Daoy (cell line): ENCODE measurements at regions not wholly inside any gene's neighbourhood (a gene's known extent, or its start where the extent isn't known, plus 50 kb on each side); places are given as distances from the start of the nearest gene placed in this dataset.
A peak's percentile ranks its signal among the peaks of the same experiment; 100 is the strongest.
"Not testable (repeated sequence)": the region's sequence is repeated elsewhere in the genome, so short reads cannot be mapped to it uniquely, and the experiment has no call there.

Experiments
- DNase-seq: peaks from one replicate; pipeline ENCODE4 v3.0.0-alpha.2; 2015; ENCODE audit warnings: low read depth

DNA sequence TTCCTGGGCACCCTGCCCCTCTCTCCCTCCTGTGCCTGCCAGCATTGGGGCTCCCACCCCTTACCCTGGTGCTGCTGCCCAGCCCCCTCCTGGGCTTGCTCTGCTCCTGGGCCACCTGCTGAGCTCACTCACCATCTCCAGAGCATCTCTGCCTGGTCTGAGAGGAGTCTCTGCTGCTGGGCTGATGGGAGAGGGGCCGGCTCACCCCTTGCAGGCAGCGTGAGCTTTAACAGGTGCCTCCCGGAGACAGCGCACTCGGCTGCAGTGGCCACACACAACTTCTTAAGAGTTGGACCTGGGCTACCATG lies 721.7 kb downstream of the MATN1 start:
- no peak for DNase-seq

DNA sequence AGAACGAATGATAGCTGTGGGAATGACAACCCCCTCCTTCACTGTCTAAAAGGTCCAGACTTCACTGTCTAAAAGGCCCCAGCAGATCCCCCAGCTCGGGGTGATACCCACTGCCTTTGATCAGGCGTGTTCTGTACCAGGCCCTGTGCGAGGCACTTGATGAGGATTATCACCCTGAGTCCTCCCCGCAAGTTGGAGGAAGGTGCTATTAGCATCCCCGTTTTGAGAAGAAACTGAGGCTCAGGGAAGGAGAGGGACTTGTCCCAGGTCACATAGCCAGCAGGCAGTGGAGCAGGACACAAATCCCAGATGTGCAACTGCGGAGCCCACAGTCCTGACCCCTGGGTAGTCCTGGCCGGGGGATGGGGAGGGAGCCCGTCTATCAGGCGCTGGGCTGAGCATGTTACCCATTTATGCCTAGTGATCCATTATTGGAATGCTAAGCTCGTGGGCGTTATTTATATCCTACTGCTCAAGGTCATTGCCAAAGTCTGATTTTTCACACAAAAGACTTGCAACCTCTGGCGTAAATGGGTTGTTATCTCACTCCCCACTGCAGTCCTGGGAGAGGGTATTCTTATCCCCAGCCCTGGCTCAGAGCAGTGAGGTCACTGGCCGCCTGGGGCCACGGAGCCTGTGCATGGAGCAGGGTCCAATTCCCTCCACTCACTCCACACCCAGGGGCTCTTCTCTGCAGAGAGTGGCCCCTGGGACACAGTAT lies 722.2 kb downstream of the MATN1 start:
- DNase-seq = no peak

DNA sequence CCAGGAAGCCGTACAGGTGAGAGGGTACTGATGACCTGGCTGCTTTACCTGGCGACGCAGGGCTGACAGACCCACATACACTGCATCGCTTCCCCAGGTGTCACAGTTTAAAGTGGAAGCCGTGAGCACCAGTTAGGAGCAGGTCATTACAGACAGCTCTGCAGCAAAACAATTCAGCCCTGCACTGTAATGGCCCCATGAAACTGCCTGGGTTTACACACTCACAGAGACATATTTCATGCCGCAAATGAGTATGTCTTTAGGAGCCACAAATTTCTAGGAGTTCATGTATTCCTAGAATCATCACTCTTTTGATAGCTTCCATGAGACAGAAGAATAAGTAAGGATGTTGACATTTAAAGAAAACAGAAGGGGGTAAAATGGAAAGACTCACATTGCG lies 723.1 kb downstream of the MATN1 start:
- DNase-seq = no peak

DNA sequence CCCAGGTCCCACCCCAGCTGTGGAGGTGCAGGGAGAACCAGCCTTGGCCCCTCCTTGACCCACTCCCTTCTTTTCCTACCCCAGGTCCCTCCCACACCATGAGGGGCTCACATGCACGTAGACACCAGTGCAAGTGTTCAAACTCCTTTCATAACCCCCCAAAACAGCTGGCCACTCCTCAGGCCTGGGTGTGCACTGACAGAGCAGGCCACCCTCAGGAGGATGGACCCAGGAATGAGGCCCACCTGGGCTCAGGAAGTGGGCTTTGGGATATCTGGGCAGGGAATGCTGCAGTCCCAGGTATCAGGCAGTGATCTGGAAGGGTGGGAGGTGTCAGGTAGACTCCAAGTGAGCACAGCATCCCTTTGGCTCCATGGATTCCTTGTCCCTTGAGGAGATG lies 723.8 kb downstream of the MATN1 start:
- no peak for DNase-seq

DNA sequence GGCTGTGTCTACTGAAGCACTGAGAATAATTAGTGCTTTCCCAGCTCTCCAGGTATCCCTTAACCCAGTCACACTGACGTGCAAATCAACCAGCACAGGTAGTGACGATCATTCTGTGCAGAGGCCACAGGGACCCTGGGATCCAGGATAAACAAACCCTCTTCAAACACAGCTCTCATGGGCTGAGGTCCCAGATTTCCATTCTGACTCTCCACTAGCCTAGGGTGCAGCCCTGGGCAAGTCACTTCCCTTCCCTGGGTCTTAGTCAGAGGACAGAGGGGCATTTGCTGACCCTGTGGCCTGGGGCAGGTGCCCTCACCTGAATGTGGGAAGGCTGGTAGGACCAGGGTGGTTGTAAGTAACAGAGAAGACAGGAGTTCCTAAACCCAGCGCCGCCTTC lies 724.7 kb downstream of the MATN1 start:
- DNase-seq = no peak

DNA sequence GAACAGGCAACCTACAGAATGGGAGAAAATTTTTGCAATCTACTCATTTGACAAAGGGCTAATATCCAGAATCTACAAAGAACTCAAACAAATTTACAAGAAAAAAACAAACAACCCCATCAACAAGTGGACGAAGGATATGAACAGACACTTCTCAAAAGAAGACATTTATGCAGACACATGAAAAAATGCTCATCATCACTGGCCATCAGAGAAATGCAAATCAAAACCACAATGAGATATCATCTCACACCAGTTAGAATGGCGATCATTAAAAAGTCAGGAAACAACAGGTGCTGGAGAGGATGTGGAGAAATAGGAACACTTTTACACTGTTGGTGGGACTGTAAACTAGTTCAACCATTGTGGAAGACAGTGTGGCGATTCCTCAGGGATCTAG lies 725.6 kb downstream of the MATN1 start:
- not testable (repeated sequence) for DNase-seq

DNA sequence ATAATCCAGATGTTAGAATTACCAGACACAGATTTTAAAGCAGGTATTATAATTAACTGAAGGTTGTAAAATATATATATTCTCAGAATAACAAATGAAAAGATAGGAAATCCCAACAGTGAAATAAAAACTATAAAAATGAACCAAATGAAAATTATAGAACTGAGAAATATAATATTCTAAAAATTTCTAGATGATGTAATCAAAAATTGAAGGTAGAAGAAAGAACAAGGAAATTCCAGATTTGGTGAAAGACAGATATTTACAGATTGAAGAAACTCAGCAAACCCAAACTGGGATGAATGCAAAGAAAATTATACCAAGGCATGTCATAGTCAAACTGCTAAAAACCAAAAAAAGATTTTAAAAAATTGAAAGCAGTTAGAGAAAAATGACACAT lies 729.4 kb downstream of the MATN1 start:
- no peak for DNase-seq

DNA sequence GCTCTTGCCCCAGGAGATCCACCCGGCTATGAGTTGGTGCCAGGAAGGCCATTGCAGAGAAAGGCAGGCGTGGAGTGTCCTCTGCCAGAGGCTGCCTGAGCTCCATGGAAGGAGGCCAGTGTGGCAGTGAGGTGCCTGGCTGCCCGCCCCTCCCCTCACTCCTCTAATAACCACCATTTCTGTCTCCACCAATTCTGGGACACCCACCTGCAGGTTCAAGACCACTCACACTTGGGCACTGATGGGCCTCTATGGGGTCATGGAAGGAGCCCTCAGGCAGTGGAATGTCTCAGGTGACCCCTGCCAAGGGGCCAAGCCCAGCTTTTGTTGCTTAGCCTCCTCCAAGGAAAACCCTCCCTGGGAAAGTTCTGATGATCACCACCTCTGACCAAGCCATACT lies 731.6 kb downstream of the MATN1 start:
- DNase-seq = no peak

DNA sequence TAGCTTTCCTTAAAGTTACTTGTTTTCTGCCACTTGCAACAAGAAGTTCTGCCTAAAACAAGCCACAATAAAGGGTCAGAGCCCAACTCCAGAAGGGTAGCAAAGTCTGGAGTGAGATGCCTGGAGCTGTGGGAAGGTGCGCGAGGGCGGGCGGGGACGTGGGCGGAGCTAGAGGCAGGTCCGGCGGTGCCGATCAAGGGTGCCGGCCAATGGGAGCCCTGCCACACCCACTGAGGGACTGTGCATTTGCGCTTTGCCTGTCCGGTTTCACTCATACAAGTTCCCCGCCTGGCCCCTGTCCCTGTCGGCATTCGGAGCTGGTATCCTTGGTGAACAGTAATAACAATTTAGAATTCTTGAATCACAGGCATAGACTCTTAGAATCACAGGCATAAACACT lies 732.4 kb downstream of the MATN1 start:
- DNase-seq = peak; percentile 82

DNA sequence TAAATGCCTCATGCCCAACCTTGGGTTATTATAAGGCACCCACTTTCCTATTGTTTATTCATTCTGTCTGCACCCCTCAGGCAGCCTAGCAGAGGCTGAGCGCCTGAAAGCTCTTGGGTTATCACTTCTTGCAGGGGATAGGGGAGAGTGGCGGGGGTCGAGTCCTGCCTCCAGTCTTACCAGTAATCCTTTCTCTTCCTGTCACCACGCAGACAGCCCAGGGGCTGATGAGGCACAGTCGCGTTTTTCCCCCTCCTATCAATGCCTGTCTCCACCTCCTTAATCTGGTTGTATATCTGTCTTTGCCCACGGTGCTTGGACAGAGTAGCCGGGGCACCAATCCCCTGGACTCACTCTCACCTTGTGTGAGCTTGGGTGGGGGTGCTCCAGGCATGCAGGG lies 733.1 kb downstream of the MATN1 start:
- DNase-seq = no peak

DNA sequence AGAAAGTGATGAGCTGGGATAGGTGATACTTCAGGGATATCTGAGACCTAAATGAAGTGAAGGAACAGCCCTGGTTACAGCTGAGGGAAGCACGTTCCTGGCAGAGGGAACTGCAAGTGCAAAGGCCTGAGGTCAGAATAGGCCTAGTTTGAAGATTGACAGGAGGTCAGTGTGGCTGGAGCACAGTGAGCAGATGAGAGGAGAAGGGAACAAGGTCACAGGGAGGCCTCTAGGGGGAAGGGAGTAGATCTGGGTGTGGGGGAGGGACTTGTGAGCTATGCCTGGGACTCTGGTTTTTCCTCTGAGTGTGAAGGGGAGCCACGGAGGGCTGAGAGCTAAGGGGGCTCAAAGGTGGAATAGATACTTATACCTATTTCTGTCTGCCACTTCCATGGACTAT lies 736.4 kb downstream of the MATN1 start:
- DNase-seq = no peak

DNA sequence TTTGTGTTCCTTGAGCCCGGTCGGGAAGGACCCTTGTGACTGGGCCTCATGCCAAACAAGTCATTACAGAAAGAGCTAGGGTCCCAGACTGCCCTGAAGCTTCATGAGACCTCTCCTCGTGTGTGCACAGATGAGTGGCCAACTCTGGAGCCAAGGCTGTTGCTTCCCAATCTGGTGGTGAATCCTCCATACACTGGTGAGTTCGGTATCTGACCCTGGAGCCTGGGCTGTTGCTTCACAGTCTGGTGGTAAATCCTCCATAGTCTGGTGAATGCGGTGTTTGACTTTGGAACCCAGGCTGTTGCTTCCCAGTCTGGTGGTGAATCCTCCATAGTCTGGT lies 737.8 kb downstream of the MATN1 start:
- no peak for DNase-seq

DNA sequence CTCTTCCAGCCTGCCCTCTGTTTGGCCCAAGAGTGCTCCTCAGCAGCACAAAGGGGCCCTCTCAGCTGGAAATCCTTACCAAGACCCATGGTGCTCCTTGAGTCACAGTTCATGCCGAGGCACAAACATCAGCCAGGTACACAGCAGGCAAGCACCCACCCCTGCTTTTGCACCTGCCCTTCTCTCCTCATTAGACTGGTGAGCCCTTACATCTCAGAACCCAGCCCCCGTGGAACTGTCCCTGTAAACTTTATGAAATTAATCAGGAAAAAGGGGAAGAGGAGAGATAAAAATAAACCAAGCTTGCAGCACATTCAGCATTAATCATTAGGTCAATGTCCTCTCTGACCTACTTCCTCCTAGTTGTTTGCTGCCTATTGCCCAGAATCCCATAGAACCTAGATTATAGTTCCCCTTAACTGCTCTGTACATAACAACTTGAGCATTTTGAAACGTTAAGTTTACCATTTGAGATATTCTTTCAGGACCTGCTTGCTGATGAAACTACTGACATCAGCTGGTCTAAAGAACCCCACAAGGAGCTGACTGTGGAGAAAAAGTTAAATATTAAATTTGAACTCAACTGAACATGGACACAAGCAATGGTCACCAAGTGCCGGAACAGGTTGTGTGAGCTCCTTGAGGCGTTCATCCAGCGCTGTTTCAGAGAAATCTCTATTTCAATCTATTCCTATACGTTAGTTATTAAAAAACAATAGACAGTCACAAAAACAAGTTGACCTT lies 738.4 kb downstream of the MATN1 start:
- DNase-seq = no peak

DNA sequence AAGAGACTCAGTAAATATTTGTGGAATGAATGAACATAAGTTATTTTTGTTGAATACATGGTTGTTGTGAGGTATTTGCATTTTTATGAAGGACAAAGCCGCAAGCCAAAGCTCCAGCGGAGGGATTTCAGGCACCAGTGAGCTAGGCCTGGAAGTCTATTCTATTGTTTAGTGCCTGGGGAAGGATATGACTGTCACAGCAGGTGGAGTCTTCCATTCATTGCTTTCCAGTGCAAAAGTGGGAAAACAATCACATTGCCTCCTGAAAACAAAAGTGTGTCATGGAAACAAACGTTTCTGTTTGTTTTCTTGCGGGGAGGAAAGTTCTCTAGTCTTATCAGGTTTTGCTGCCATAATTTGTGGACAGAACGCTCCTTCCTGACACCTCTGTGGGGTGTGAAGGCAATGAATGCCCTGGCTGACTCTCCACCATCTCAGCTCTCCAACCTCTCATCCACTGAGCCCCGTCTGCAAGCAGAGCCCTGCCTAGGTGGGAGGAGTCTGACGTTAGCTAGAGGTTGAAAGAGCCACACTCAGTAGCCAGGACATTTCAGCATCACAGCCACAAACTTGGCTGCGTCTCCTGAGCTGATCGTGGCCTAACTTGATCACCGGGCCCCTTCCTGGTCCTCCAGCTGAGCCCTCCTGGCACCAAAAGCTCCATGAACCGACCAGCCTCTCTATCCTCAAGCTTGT lies 739.1 kb downstream of the MATN1 start:
- DNase-seq = no peak

DNA sequence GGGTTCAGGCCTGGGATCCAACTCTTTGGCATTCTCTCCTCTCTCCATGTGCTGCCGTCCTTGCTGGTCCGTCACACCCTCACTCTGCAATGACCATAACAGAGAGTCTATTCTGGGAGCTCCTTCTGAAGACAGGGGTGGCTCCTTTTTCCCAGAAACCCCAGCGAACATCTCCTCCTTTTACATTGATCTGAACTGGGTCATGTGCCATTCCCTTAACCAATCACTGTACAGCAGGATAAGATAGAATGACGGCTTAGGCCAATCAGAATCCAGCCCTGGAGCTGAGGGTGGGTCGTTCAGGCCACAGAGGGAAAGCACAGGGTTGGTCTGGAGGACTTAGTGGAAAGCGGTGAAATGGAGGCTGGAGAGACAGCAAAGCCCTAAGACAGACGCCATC lies 740.1 kb downstream of the MATN1 start:
- no peak for DNase-seq

DNA sequence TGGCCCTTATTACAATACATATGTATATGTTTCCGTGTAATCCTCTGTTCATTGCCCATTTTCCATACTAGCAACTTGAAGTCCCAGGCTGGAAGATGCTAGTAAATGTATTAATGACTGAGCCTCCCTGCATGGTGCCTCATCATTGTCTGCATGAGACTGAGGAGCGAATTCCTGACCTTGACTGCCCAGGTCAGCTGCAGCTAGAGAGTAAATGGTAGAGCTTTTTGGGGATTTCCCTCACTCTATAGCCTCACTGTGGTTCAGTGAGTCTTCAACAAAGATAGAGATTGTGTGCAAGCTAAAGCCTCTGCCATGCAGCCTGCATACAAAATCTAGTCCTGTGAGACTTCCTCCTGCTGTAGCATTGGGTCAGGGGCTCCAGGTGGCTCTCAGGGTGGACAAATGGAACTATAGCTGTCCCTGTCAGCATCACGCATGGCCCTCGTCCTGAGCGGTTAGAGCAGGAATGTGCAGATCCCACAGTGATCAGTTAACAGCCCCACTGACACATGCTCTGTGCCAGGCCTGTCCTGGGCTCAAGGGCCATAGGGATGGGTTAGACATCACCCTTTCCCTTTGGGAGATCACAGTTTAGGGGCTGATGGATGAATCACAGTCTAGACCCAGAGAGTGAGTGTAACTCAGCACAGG lies 741.7 kb downstream of the MATN1 start:
- DNase-seq = no peak

DNA sequence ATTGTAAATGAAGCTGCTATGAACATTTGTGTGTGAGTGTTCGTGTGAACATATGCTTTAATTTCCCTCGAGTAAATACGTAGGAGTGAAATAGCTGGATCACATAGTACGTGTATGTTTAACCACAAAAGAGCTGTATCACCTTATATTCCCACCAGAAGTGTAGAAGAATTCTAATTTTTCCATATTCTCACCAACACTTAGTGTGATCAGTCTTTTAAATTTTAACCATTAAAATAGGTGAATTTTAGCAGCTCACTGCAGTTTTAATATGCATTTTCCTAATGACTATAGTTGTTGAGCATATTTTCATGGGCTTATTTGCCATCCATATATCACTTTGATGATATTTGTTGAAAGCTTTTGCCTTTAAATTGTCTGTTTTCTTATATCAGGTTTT lies 741.2 kb downstream of the PTPRU start:
- no peak for DNase-seq

DNA sequence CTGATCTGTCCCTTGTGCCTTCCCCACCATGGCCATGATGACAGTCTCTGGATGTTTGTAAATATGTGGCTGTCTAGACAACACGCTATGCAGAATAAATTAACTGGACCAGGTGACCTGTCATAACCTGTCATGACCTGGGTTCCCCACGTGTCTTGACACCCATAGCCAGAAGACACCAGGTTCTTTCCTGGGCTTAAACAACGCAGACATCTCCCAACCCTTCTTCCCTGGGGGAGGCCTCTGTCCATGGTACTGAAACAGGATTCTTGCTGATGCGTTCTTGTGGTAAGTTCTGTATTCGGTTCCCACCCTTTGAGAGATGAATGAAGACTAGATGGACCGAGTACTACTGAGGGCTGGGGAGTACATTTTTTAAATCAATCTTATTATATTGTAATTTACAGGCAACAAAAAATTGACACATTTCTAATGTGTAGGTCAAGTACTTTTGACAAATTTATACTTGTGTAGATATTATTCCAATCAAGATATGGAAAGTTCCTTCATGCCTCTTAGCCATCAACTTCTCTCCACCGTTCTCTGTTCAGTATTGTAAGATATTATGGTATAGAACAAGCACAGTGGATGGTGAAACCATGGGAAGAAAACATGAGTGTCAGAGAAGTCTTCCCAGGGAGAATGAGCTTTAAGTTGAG lies 738.8 kb downstream of the PTPRU start:
- DNase-seq = peak; percentile 74

DNA sequence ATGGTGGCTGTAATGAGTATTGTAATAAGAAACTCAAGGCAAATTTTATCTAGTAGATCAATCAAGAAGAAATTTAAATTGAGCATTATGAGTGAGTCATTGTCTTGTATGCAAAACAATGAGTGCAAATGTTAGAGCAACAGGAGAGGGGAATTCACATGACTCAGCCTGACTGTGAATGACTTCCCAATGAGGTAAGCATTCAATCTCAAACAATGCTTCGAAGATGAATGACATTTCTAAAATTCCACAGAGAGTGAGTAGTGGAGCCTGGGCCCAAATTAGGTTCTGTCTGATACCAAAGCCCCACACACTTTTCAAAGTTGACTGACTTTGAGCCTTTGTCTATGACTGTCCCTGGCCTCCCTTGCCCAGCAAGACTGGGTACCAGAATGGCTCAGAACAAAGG lies 738.0 kb downstream of the PTPRU start:
- peak; percentile 94 for DNase-seq

DNA sequence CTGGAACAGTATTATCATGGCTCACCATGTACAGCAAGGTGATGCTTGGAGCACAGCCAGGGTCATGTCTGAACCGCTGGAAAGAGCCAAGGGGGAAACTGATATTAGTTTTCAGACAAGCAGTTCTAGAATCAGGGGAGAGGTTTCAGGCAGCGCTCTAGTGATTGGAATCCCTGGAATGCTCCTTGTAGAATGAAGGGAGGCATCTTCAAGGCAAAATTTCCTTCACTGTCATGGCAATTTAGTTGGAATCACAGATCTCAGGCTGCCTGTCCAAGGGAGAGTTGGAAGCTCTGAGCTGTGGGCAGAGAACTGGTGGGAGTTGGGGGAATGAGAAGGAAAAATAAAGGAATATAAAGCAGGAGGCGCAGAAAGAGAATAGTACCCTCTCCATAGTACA lies 737.1 kb downstream of the PTPRU start:
- no peak for DNase-seq

DNA sequence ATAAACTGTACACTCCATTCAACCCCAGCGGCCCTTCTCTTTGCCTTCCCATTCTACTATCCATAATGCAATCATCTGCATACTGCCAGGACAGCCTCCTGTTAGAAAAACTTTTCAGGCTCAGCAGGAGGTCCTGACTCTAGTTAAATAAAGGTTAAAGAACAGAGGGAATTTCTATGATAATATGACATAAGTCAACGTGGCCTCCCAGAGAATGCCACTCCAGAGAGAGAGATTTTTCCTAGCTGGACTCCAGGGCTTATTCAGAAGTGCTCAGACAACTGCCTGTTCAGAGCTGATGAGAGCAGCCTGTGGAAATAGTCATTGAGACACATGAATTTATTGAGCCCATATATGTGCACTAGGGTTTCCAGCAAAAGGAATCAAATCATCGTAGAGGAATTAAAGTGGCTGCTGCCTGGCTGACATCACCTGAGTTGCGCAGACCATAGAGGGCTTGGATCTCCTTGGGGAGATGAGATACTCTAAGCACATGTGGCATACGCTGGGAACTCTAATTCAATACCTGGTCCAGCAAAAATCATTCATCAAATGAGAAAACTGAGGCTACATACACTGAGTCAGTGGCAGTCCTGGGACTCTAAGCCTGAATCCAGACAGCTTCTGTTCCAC lies 736.2 kb downstream of the PTPRU start:
- DNase-seq = peak; percentile 56

DNA sequence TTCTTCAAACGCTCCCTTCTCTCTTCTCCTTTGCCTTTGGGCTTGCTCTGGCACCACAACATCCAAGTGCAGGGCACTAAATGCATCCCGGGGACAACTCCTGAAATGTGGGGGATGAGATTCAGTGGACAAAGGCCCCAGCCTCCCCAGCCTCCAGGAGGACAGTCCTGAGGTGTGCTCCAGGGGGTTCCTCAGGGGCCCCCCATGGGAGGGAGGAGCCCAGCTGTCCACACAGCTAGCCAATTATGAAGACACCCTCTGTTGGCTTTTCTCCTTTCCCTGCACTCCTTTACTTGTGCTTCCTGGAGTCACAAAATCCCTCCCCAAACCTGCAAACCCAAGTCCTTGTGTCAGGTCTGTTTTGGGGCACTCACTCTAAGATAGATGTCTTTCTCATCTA lies 735.4 kb downstream of the PTPRU start:
- DNase-seq = no peak
